Tibial nerve (tissue), 4 donors: ENCODE measurements at regions not wholly inside any gene's neighbourhood (a gene's known extent, or its start where the extent isn't known, plus 50 kb on each side); places are given as distances from the start of the nearest gene placed in this dataset.

Experiments
- DNase-seq, 2 donors: peaks; one replicate each; pipeline ENCODE4 v3.0.0-alpha.2; 2019; ENCODE audit warnings: low spot score in 2 of 2
- H3K27ac ChIP-seq, 4 donors: fragments of 200-600 bp; sonication (generic) in 3 of 4; one replicate each; pipeline ENCODE4 v1.5.1; 2017 to 2019; ENCODE audit warnings: mild to moderate bottlenecking in 1 of 4
- H3K27me3 ChIP-seq, 2 donors: fragments of 200-600 bp; sonication (generic) in 1 of 2; one replicate each; pipeline versions ENCODE4 v1.5.1 to v1.6.0; 2017 to 2019
- H3K36me3 ChIP-seq, 3 donors: fragments of 200-600 bp; sonication (generic); one replicate each; pipeline ENCODE4 v1.5.1; 2018 to 2019
- H3K4me1 ChIP-seq, 4 donors: fragments of 200-600 bp; sonication (generic) in 3 of 4; one replicate each; pipeline ENCODE4 v1.5.1; 2017 to 2019
- H3K4me3 ChIP-seq, 4 donors: fragments of 200-600 bp; sonication (generic) in 3 of 4; one replicate each; pipeline ENCODE4 v1.5.1; 2017 to 2019; ENCODE audit warnings: mild to moderate bottlenecking in 1 of 4, moderate library complexity in 1 of 4
- H3K9me3 ChIP-seq, 4 donors: fragments of 200-600 bp; sonication (generic) in 3 of 4; one replicate each; pipeline ENCODE4 v1.5.1; 2017 to 2019
- EP300 ChIP-seq, 2 donors: sonication (generic); formaldehyde crosslinking; IDR thresholded peaks; one replicate each; pipeline ENCODE4 v1.6.1; 2017; ENCODE audit warnings: antibody characterized with exemption in 2 of 2, mild to moderate bottlenecking in 1 of 2
- POLR2A ChIP-seq, 2 donors: fragments of 450-650 bp; IDR thresholded peaks; one replicate each; pipeline ENCODE4 v1.6.1; 2017; ENCODE audit warnings: antibody characterized with exemption in 2 of 2, mild to moderate bottlenecking in 2 of 2, moderate library complexity in 2 of 2
- WGBS, 2 donors: methylation state at CpG; one replicate each; pipeline ENCODE4 v1.1.5; 2018; 5-methylcytosine and 5-hydroxymethylcytosine counted together
- TF ChIP-seq, protein P1 (sequence below), 5 experiments: fragments of 200-600 bp in 3 of 5; fragments of 450-650 bp in 2 of 5; sonication (generic) in 3 of 5; IDR thresholded peaks; one replicate each; pipeline ENCODE4 v1.5.1; 2016 to 2019; ENCODE audit warnings: antibody characterized with exemption in 5 of 5, mild to moderate bottlenecking in 3 of 5, moderate library complexity in 2 of 5

- H3K9me3 ChIP-seq: no peaks in the 10 kb centered on the region
- TF ChIP-seq, protein P1, sequence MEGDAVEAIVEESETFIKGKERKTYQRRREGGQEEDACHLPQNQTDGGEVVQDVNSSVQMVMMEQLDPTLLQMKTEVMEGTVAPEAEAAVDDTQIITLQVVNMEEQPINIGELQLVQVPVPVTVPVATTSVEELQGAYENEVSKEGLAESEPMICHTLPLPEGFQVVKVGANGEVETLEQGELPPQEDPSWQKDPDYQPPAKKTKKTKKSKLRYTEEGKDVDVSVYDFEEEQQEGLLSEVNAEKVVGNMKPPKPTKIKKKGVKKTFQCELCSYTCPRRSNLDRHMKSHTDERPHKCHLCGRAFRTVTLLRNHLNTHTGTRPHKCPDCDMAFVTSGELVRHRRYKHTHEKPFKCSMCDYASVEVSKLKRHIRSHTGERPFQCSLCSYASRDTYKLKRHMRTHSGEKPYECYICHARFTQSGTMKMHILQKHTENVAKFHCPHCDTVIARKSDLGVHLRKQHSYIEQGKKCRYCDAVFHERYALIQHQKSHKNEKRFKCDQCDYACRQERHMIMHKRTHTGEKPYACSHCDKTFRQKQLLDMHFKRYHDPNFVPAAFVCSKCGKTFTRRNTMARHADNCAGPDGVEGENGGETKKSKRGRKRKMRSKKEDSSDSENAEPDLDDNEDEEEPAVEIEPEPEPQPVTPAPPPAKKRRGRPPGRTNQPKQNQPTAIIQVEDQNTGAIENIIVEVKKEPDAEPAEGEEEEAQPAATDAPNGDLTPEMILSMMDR (IDR thresholded peaks at IDR 0.05): no peak
- TF ChIP-seq EP300 (IDR thresholded peaks at IDR 0.05): no peak
- no peak for TF ChIP-seq POLR2A (IDR thresholded peaks at IDR 0.05)
- DNase-seq: no peak
- no peaks in the 10 kb centered on the region for H3K27me3 ChIP-seq
- no peak overlapping the region for H3K27ac ChIP-seq
- H3K36me3 ChIP-seq: no peaks in the 10 kb centered on the region
- no peak overlapping the region for H3K4me3 ChIP-seq
- H3K4me1 ChIP-seq: no peaks in the 10 kb centered on the region
- WGBS, 2 donors: 52 to 55% methylated on average over 5 of the region's 5 CpGs
These were observed 471.2 kb upstream of the CHST9 start for GRCh38 chr18:27656167-27656778.

GRCh38 chr18:27653247-27653646 is 468.1 kb upstream of the CHST9 start:
- no peaks in the 10 kb centered on the region for H3K27me3 ChIP-seq
- no peaks in the 10 kb centered on the region for H3K4me1 ChIP-seq
- H3K4me3 ChIP-seq: no peak overlapping the region
- no peaks in the 10 kb centered on the region for H3K36me3 ChIP-seq
- no peak overlapping the region for H3K27ac ChIP-seq
- DNase-seq: no peak
- H3K9me3 ChIP-seq: no peaks in the 10 kb centered on the region
- TF ChIP-seq, protein P1 (IDR thresholded peaks at IDR 0.05): no peak
- TF ChIP-seq EP300 (IDR thresholded peaks at IDR 0.05) (no peak), POLR2A (IDR thresholded peaks at IDR 0.05) (no peak)

DNA sequence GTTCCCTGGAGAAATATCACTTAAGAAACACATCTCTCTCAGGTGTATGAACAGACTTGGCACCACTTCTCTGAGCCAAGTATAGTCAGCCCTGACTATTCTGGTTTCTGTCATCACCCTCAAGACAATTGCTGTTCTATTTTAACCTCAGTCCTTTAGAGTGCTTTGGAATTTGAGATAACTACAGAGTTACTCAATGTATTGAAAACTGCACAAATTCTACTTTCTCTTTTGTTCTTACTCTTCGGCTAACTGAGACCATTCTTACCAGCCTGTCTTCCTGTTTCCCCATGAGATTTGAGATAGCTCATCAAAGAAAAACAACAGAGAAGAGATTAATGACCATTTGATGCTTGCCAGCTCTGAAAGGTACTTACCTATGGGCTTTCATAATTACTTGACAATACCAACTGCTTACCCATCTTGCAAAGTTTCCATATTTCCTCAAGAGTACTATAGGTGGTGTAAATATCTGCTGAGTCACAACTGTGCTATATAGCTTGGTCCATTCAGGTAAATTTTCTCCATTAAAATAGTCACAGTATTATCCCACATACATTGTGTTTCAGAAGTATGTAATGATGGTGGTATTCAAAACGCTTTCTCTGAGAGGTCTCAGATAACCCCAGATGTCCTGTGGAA is 467.5 kb upstream of the CHST9 start:
- TF ChIP-seq POLR2A (IDR thresholded peaks at IDR 0.05): no peak
- TF ChIP-seq, protein P1 (IDR thresholded peaks at IDR 0.05): no peak
- no peak for TF ChIP-seq EP300 (IDR thresholded peaks at IDR 0.05)
- H3K27ac ChIP-seq: no peak overlapping the region
- H3K4me3 ChIP-seq: no peak overlapping the region
- WGBS, 2 donors: 62 to 64% methylated on average over 2 of the region's 2 CpGs
- no peak for DNase-seq
- no peaks in the 10 kb centered on the region for H3K9me3 ChIP-seq
- no peaks in the 10 kb centered on the region for H3K4me1 ChIP-seq
- no peaks in the 10 kb centered on the region for H3K36me3 ChIP-seq
- no peaks in the 10 kb centered on the region for H3K27me3 ChIP-seq

GRCh38 chr18:27649621-27650020 is 464.5 kb upstream of the CHST9 start:
- Histone ChIP-seq H3K4me1 (no peaks in the 10 kb centered on the region), H3K4me3 (no peak overlapping the region), H3K27ac (no peak overlapping the region), H3K36me3 (no peaks in the 10 kb centered on the region), H3K27me3 (no peaks in the 10 kb centered on the region), H3K9me3 (no peaks in the 10 kb centered on the region)
- 73 to 82% methylated on average over 3 of the region's 3 CpGs for WGBS, 2 donors
- DNase-seq: no peak
- TF ChIP-seq POLR2A (IDR thresholded peaks at IDR 0.05) (no peak), EP300 (IDR thresholded peaks at IDR 0.05) (no peak)
- TF ChIP-seq, protein P1 (IDR thresholded peaks at IDR 0.05): no peak

DNA sequence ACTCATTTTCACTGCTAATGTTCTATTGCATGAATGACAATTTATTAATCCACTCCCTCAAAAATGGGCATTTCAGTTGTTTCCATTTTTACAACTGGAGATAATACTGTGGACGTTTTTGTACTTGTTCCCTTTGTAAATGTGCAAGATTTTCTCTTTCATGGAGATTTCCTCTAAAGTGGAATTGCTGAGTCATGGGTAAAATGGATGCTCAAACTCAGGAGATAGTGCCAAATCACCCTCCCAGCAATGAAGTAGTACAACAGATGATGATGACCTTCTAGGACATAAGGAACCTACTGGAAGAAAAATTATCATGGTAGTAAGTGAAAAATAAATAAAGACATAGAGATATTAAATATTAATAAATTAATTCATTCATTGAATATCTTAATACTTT is 460.8 kb upstream of the CHST9 start:
- no peak for DNase-seq
- H3K27ac ChIP-seq: no peak overlapping the region
- H3K4me1 ChIP-seq: no peaks in the 10 kb centered on the region
- H3K36me3 ChIP-seq: no peaks in the 10 kb centered on the region
- H3K9me3 ChIP-seq: no peaks in the 10 kb centered on the region
- no peaks in the 10 kb centered on the region for H3K27me3 ChIP-seq
- WGBS, 2 donors: 37 to 42% methylated on average over 1 of the region's 1 CpG
- TF ChIP-seq, protein P1 (IDR thresholded peaks at IDR 0.05): no peak
- no peak for TF ChIP-seq POLR2A (IDR thresholded peaks at IDR 0.05)
- TF ChIP-seq EP300 (IDR thresholded peaks at IDR 0.05): no peak
- no peak overlapping the region for H3K4me3 ChIP-seq
